BLaER1 (cell line): ENCODE measurements at regions not wholly inside any gene's neighbourhood (a gene's known extent, or its start where the extent isn't known, plus 50 kb on each side); places are given as distances from the start of the nearest gene placed in this dataset.

Experiments used
- H3K27ac ChIP-seq: shearing (Covaris generic); formaldehyde crosslinking; 2 replicates; pipeline ENCODE4 v1.8.1; 2022
- H3K27me3 ChIP-seq: shearing (Covaris generic); formaldehyde crosslinking; 2 replicates; pipeline ENCODE4 v1.8.1; 2022
- H3K36me3 ChIP-seq: shearing (Covaris generic); formaldehyde crosslinking; 2 replicates; pipeline ENCODE4 v1.8.1; 2022
- H3K4me1 ChIP-seq: shearing (Covaris generic); formaldehyde crosslinking; 2 replicates; pipeline ENCODE4 v1.8.1; 2022
- H3K4me2 ChIP-seq: shearing (Covaris generic); formaldehyde crosslinking; 2 replicates; pipeline ENCODE4 v1.8.1; 2022
- H3K4me3 ChIP-seq: shearing (Covaris generic); formaldehyde crosslinking; 2 replicates; pipeline ENCODE4 v1.8.1; 2022
- H3K9ac ChIP-seq: shearing (Covaris generic); formaldehyde crosslinking; 2 replicates; pipeline ENCODE4 v1.8.1; 2022
- H3K9me3 ChIP-seq: shearing (Covaris generic); formaldehyde crosslinking; 2 replicates; pipeline ENCODE4 v1.8.1; 2022
- H4K20me1 ChIP-seq: shearing (Covaris generic); formaldehyde crosslinking; 2 replicates; pipeline ENCODE4 v1.8.1; 2022
- Cebpa-rat ChIP-seq: shearing (Covaris generic); IDR thresholded peaks from 2 replicates; pipeline ENCODE4 v1.8.1; 2022

DNA sequence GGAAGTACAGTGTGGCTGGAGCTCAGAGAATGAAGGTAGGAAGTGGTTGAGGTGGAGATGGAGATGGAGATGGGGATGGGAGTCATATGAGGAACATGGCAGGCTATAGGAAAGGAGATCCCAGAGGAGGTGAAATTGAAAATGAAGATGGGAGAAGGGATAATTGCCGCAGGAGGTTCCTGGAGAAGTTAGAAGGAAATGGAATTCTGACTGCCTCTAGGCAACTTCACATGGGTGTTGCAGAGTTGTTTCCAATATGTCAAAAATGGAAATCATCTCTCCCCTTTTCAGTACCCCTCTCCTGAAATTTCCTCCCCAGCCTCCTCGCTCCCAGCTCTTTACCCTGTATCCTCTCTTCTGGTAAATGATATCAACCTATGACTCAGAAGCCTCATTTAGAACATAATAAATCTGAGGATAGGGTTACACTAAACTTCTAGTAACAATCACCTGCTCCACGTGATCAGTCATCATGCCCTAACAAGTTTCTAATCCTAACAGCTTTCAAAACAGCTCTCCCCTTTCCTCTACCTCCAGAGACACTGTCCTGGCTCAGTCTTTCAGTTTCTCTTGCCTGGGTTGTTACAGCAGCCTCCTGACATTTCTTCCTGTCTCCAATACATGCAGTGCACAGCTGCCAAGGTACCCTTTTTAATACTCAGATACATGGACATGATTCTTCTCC is 201.9 kb upstream of the RBMS1 start:
- Histone ChIP-seq H3K27me3 (no peaks in the 10 kb centered on the region), H3K9me3 (no peaks in the 10 kb centered on the region), H3K4me1 (no peaks in the 10 kb centered on the region), H4K20me1 (no peaks in the 10 kb centered on the region), H3K27ac (no peak overlapping the region), H3K4me3 (no peak overlapping the region), H3K4me2 (no peak overlapping the region), H3K36me3 (no peaks in the 10 kb centered on the region), H3K9ac (no peak overlapping the region)
- TF ChIP-seq Cebpa-rat = no peak

DNA sequence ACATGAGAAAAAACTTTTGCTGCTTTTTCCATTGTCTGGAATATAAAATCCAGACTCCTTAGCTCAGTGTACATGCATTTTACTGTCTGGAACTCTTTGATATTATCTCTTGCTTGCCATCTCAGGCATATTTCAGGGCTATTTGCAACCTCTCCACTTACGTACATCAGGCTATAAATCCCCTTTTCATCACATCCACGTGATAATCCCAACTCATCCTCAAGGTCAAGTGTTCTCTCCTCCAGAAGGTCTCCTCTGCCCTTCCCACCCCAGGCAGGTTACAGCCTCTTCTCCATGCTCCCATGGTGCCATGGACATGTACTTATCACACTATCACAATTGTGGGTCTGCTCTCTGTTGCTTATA is 202.5 kb upstream of the RBMS1 start:
- Histone ChIP-seq H3K4me1 (no peaks in the 10 kb centered on the region), H3K27ac (no peak overlapping the region), H3K4me2 (no peak overlapping the region), H3K36me3 (no peaks in the 10 kb centered on the region), H4K20me1 (no peaks in the 10 kb centered on the region), H3K4me3 (no peak overlapping the region), H3K27me3 (no peaks in the 10 kb centered on the region), H3K9me3 (no peaks in the 10 kb centered on the region), H3K9ac (no peak overlapping the region)
- TF ChIP-seq Cebpa-rat = no peak

DNA sequence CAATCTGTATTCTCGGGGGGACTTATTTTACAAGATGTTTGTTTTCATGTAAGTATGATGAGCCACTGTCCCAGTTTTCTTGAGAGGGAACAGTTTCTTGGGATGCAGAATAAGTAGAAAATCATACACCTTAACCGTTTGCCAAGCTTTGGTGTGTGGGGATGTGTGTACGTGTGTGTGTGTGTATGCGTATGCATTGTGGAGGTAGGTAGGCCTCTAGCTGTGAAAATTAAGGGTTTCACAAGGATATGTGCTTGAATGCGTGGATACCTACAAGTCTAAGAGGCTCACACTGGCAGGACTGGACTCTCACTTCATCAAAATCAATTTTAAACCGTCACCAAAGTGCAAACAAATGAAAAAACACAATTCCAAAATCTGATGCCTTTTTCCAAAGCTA is 204.2 kb upstream of the RBMS1 start:
- TF ChIP-seq Cebpa-rat = no peak
- no peaks in the 10 kb centered on the region for H3K27me3 ChIP-seq
- no peak overlapping the region for H3K9ac ChIP-seq
- no peaks in the 10 kb centered on the region for H4K20me1 ChIP-seq
- H3K36me3 ChIP-seq = no peaks in the 10 kb centered on the region
- H3K4me1 ChIP-seq = peaks cover 11% of the 10 kb centered on the region
- H3K27ac ChIP-seq = no peak overlapping the region
- no peak overlapping the region for H3K4me2 ChIP-seq
- H3K9me3 ChIP-seq = no peaks in the 10 kb centered on the region
- H3K4me3 ChIP-seq = no peak overlapping the region

DNA sequence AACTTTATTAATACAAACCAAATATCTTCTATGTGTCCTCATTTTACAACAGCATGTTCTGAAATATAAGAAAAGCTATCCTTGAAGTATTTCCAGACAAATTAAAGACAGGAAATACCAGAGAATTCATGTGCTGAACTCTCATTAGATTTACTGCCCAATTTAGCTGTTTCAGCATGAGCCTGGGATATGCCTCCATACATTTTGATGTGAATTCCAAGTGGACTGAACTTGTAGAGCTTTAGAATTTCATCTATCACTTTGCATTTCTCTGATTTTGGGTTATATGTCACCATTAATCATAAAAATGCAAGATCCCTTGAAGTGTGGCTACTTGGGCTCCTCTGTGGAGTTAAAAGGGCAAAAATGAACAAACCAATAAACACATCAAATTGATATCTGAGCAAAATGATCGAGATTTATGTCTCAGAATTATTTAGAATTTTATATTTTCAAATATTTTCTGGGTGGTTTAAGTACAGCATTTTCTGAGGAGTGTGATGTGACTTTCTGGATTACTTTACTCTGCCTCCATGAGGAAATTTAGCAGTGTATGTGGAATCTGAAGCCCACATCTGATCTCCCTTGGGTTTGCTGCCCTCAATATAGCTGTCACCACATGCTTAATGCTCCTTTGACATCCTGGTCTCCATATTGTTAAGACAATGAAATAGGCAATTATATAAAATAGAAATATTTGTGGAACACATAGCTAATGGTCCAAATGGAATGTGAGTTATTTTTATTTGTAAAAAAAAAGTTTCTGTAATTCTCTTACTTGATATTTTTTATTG is 206.6 kb upstream of the RBMS1 start:
- Histone ChIP-seq H3K4me1 (peaks cover 30% of the 10 kb centered on the region), H3K4me2 (no peak overlapping the region), H3K36me3 (no peaks in the 10 kb centered on the region), H3K9me3 (no peaks in the 10 kb centered on the region), H4K20me1 (no peaks in the 10 kb centered on the region), H3K27me3 (no peaks in the 10 kb centered on the region), H3K4me3 (no peak overlapping the region), H3K9ac (no peak overlapping the region), H3K27ac (no peak overlapping the region)
- TF ChIP-seq Cebpa-rat = no peak

DNA sequence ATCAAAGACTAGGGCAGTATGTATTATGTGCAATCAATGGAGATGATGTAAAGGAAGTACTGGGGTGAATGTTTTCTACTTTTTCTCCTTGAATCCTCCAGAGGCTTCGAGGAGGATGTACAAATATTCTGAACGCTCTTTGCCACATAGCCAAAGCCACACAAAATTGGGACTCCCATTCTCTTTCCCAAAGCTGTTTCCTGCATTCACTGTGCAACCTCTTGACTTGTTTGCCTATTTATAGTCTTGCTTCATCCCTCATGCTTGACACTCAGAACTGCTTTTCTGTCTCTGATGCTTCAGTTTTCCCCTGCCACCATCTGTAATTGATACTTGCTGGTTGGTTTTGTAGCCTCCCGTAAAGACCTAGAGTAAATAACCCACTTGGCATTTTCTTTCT is 208.2 kb upstream of the RBMS1 start:
- H3K27ac ChIP-seq = no peak overlapping the region
- H3K4me2 ChIP-seq = peak overlapping the region; percentile 41
- no peaks in the 10 kb centered on the region for H4K20me1 ChIP-seq
- no peaks in the 10 kb centered on the region for H3K36me3 ChIP-seq
- H3K9ac ChIP-seq = no peak overlapping the region
- no peak for TF ChIP-seq Cebpa-rat
- no peak overlapping the region for H3K4me3 ChIP-seq
- H3K27me3 ChIP-seq = no peaks in the 10 kb centered on the region
- H3K9me3 ChIP-seq = no peaks in the 10 kb centered on the region; the same call in 1 of the 2 replicates
- peaks cover 30% of the 10 kb centered on the region for H3K4me1 ChIP-seq

DNA sequence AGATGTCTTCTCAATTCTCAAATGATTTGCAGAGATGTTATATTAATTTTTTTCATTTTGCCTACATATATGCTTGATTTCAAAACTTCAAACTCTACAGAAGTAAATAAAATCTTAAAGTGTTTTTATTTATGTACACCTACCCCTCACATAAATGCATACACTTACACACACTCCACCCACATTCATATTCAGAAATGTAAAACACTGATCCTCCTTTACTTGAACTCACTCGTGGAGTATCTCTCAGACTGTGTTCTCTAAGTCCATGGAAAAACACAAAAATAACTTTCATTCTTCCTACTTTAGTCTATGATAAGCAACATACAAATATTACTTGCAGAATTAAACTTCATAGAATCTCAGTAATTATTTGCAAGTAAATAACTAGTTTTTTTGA is 209.1 kb upstream of the RBMS1 start:
- H3K36me3 ChIP-seq = no peaks in the 10 kb centered on the region
- H3K27me3 ChIP-seq = no peaks in the 10 kb centered on the region
- peaks cover 30% of the 10 kb centered on the region for H3K4me1 ChIP-seq
- no peak for TF ChIP-seq Cebpa-rat
- no peaks in the 10 kb centered on the region for H4K20me1 ChIP-seq
- H3K9ac ChIP-seq = no peak overlapping the region
- H3K4me3 ChIP-seq = no peak overlapping the region
- H3K4me2 ChIP-seq = no peak overlapping the region
- H3K27ac ChIP-seq = no peak overlapping the region
- H3K9me3 ChIP-seq = peaks cover 5% of the 10 kb centered on the region; the same call in 1 of the 2 replicates

DNA sequence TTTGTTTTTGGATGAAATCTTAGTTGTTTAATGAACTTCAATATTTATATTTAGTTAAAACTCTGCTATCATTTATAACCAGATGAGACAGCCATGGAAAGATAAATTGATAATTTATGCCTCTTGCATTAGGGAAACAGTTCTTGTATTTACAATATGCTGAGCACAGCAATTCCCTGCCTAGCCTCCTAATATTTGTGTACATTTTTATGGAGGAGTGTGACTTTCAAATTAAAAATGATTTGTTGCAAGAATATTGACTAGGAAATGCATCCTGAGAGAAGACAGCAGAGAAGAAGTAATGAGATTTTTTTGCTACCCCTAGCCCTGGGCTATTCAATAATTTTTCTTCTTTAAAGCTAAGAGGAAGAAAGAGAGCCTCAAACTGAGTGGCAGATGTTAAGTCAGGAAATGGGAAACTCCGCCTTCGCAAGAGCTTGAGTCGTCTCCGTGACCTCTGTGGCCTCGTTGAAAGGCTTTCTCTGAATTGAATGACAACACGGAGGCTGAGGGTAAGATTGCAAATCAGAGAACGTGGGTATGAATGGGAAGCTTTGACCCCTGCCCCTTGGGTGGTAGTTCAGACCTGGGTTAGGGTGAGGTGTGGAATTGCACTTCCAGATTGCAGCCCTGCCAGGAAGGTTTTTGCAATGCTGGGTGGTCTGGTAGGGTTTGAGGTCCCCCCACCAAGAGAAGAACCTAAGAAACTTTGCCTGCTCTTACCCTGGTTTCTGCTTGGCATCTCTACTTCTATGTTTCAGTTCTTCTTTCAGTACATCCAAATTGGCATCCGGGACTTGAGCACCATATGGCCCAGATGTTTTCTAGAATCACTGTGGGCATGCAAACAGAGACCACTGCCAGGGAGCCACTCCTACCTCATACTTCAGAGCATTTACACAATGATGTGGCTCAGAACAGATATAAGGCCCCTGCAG is 210.3 kb upstream of the RBMS1 start:
- Histone ChIP-seq H3K4me1 (peaks cover 30% of the 10 kb centered on the region), H3K4me3 (no peak overlapping the region), H3K9ac (no peak overlapping the region), H3K27ac (peak overlapping the region; percentile 28; the same call in 1 of the 2 replicates), H3K4me2 (peak overlapping the region; percentile 63), H3K36me3 (no peaks in the 10 kb centered on the region), H3K9me3 (peaks cover 8% of the 10 kb centered on the region; the same call in 1 of the 2 replicates), H4K20me1 (no peaks in the 10 kb centered on the region), H3K27me3 (no peaks in the 10 kb centered on the region)
- TF ChIP-seq Cebpa-rat = no peak

DNA sequence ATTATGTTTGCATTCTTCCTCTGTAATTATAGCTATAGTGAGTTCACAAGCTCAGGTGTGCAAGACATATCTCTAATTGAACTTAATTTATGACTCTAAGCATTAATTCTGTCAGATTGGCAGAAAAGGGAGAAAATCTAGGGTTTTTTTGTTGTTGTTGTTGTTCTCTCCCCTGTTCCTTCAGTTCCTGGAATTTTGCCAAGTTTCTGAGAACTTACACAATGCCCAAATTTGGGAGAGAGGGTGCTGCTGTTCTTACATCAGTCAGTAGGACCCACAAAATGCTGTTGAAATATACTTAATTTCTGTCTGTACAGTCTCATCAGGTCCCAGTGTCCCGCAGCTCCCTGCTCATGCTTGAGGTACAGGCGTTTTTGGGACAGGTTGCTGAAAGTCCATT is 221.8 kb upstream of the RBMS1 start:
- no peaks in the 10 kb centered on the region for H3K27me3 ChIP-seq
- H4K20me1 ChIP-seq = no peaks in the 10 kb centered on the region
- H3K9me3 ChIP-seq = no peaks in the 10 kb centered on the region
- no peaks in the 10 kb centered on the region for H3K4me1 ChIP-seq
- no peak for TF ChIP-seq Cebpa-rat
- no peak overlapping the region for H3K4me3 ChIP-seq
- no peaks in the 10 kb centered on the region for H3K36me3 ChIP-seq
- H3K9ac ChIP-seq = no peak overlapping the region
- H3K4me2 ChIP-seq = no peak overlapping the region
- H3K27ac ChIP-seq = no peak overlapping the region

DNA sequence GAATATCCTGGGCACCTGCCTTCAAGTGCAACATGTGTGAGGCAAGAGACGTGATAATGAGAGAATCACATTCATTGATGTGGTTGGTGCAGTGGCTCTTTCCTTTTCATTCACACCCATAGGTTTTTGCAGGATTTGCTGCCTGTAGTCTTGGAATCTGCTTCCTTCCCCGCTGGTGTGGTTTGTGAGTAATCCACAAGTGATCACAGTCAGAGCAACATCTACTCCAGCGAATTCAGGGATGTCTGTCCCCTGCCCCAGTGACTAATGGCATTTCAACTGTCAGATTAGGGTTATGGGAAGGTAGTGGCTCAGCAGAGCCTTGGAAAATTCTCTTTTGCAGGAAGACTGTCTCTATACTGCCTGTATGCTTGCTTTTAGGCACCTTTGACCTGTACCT is 225.5 kb upstream of the RBMS1 start:
- no peak overlapping the region for H3K4me2 ChIP-seq
- H3K9me3 ChIP-seq = no peaks in the 10 kb centered on the region; the same call in none of the 2 replicates
- H3K4me3 ChIP-seq = no peak overlapping the region
- H3K27me3 ChIP-seq = no peaks in the 10 kb centered on the region
- H3K4me1 ChIP-seq = no peaks in the 10 kb centered on the region
- no peak for TF ChIP-seq Cebpa-rat
- H3K9ac ChIP-seq = no peak overlapping the region
- H3K36me3 ChIP-seq = no peaks in the 10 kb centered on the region
- no peaks in the 10 kb centered on the region for H4K20me1 ChIP-seq
- no peak overlapping the region for H3K27ac ChIP-seq
